ENCODE measurements at regions not wholly inside any gene's neighbourhood (a gene's known extent, or its start where the extent isn't known, plus 50 kb on each side); places are given as distances from the start of the nearest gene placed in this dataset.

DNA sequence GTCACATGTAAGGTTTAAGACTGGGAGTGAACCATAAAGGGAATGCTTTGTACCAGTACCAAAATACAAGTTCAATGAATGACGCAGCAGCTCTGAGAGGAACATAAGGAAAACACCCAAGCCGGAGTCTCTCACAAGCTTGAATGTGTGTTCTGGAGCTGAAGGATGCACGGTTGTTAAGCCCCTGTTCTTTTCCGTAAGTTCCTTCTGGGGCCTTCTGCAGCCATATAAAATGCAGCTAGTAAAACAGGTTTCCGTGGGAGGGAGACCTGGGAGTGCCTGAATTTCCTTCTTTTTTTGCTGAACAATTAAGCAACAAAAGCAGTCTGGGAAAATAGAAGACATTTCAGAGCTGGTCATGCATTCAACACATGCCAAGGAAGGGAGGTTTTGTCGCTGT is 73.2 kb upstream of the JAG1 start:
- TF ChIP-seq, protein P1, sequence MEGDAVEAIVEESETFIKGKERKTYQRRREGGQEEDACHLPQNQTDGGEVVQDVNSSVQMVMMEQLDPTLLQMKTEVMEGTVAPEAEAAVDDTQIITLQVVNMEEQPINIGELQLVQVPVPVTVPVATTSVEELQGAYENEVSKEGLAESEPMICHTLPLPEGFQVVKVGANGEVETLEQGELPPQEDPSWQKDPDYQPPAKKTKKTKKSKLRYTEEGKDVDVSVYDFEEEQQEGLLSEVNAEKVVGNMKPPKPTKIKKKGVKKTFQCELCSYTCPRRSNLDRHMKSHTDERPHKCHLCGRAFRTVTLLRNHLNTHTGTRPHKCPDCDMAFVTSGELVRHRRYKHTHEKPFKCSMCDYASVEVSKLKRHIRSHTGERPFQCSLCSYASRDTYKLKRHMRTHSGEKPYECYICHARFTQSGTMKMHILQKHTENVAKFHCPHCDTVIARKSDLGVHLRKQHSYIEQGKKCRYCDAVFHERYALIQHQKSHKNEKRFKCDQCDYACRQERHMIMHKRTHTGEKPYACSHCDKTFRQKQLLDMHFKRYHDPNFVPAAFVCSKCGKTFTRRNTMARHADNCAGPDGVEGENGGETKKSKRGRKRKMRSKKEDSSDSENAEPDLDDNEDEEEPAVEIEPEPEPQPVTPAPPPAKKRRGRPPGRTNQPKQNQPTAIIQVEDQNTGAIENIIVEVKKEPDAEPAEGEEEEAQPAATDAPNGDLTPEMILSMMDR (IDR thresholded peaks at IDR 0.05) = no peak
- TF ChIP-seq POLR2A (IDR thresholded peaks at IDR 0.05) = no peak
